IMR-90 (cell line): ENCODE measurements at regions not wholly inside any gene's neighbourhood (a gene's known extent, or its start where the extent isn't known, plus 50 kb on each side); places are given as distances from the start of the nearest gene placed in this dataset.

Experiments
- ATAC-seq: fragments of 200-7000 bp; cut with Tn5 transposase; 2 replicates; pipeline ENCODE4 v1.9.1; 2020; ENCODE audit warnings: low read depth, mild to moderate bottlenecking, moderate library complexity
- BruUV-seq: library from RNA; stranded (reverse); fragments of 400-500 nt; replicated peaks from 2 replicates; lab custom pipeline; 2021; lab: Mats Ljungman, UMichigan
- CTCF ChIA-PET: fragments of 300-600 bp; formaldehyde crosslinking; extraction: SDS; loops from one replicate; lab custom pipeline; 2021; ENCODE audit warnings: antibody characterized with exemption; lab: Yijun Ruan, JAX
- POLR2A ChIA-PET: fragments of 300-600 bp; sonication (Branson Sonifier 250); formaldehyde crosslinking; loops from one replicate; lab custom pipeline; 2022; ENCODE audit warnings: antibody characterized with exemption; ENCODE audit not compliant: unreplicated experiment; lab: Charles Lee
- DNase-seq: peaks from one replicate; pipeline ENCODE4 v3.0.0; 2013
- H2AFZ ChIP-seq: replicated peaks from 2 replicates; pipeline ENCODE3; 2013; ENCODE audit warnings: low read length, mild to moderate bottlenecking; ENCODE audit not compliant: poor library complexity
- H2AK5ac ChIP-seq: 2 replicates; pipeline ENCODE4 v1.6.1; 2013; ENCODE audit warnings: low read depth, low read length, inconsistent platforms
- H2AK9ac ChIP-seq: replicated peaks from 2 replicates; pipeline ENCODE3; 2013; ENCODE audit warnings: mild to moderate bottlenecking, low read depth, low read length, moderate library complexity; ENCODE audit not compliant: poor library complexity
- H2BK120ac ChIP-seq: 2 replicates; pipeline ENCODE4 v1.6.1; 2013; ENCODE audit warnings: low read depth, low read length, inconsistent platforms
- H2BK15ac ChIP-seq: 3 replicates; pipeline ENCODE4 v1.6.1; 2013; ENCODE audit warnings: low read depth, low read length, inconsistent platforms
- H2BK20ac ChIP-seq: 2 replicates; pipeline ENCODE4 v1.6.1; 2013; ENCODE audit warnings: low read depth, mild to moderate bottlenecking, inconsistent platforms, low read length, moderate library complexity
- H2BK5ac ChIP-seq: 2 replicates; pipeline ENCODE4 v1.6.1; 2013; ENCODE audit warnings: mild to moderate bottlenecking, low read depth, low read length, inconsistent platforms; ENCODE audit not compliant: poor library complexity, severe bottlenecking
- H3K14ac ChIP-seq: replicated peaks from 2 replicates; pipeline ENCODE4 v1.6.1; 2013; ENCODE audit warnings: low read depth, low read length, inconsistent platforms
- H3K18ac ChIP-seq: 2 replicates; pipeline ENCODE4 v1.6.1; 2013; ENCODE audit warnings: low read depth, low read length, control low read depth
- H3K23ac ChIP-seq: 2 replicates; pipeline ENCODE4 v1.6.1; 2013; ENCODE audit warnings: low read depth, low read length, inconsistent platforms
- H3K27ac ChIP-seq: 2 replicates; pipeline ENCODE4 v1.5.1; 2013; ENCODE audit warnings: mild to moderate bottlenecking, control low read depth, low read length; ENCODE audit not compliant: insufficient read depth
- H3K27me3 ChIP-seq: 2 replicates; pipeline ENCODE4 v1.6.1; 2013; ENCODE audit warnings: low read length; ENCODE audit not compliant: control insufficient read depth, insufficient read depth
- H3K36me3 ChIP-seq: 2 replicates; pipeline ENCODE4 v1.6.1; 2013; ENCODE audit warnings: low read length, mixed read lengths; ENCODE audit not compliant: control insufficient read depth, insufficient read depth
- H3K4ac ChIP-seq: 2 replicates; pipeline ENCODE4 v1.6.1; 2013; ENCODE audit warnings: low read depth, low read length, inconsistent platforms
- H3K4me1 ChIP-seq: 2 replicates; pipeline ENCODE4 v1.6.1; 2013; ENCODE audit warnings: low read length, mixed read lengths; ENCODE audit not compliant: control insufficient read depth, insufficient read depth
- H3K4me2 ChIP-seq: 2 replicates; pipeline ENCODE4 v1.6.1; 2013; ENCODE audit warnings: low read depth, mild to moderate bottlenecking, control low read depth, low read length, moderate library complexity
- H3K4me3 ChIP-seq: 2 replicates; pipeline ENCODE4 v1.5.1; 2013; ENCODE audit warnings: low read depth, mild to moderate bottlenecking, control low read depth, low read length, moderate library complexity; ENCODE audit not compliant: insufficient read depth
- H3K56ac ChIP-seq: 2 replicates; pipeline ENCODE4 v1.6.1; 2013; ENCODE audit warnings: low read length, inconsistent platforms; ENCODE audit not compliant: insufficient read depth; ENCODE audit errors: extremely low read depth
- H3K79me1 ChIP-seq, 2 experiments: 2 replicates each; pipeline ENCODE4 v1.6.1; 2013; ENCODE audit warnings: low read length in 2 of 2, inconsistent platforms in 1 of 2, low read depth in 1 of 2
- H3K9ac ChIP-seq: 2 replicates; pipeline ENCODE4 v1.6.1; 2013; ENCODE audit warnings: low read depth, low read length, control low read depth
- H3K9me1 ChIP-seq: 2 replicates; pipeline ENCODE4 v1.6.1; 2013; ENCODE audit warnings: low read length, inconsistent platforms; ENCODE audit not compliant: insufficient read depth
- H3K9me3 ChIP-seq: 2 replicates; pipeline ENCODE4 v1.6.1; 2013; ENCODE audit warnings: low read length; ENCODE audit not compliant: control insufficient read depth, insufficient read depth
- H4K20me1 ChIP-seq: 2 replicates; pipeline ENCODE4 v1.6.1; 2013; ENCODE audit warnings: low read length, inconsistent platforms; ENCODE audit not compliant: insufficient read depth
- H4K5ac ChIP-seq: 2 replicates; pipeline ENCODE4 v1.6.1; 2013; ENCODE audit warnings: mild to moderate bottlenecking, low read depth, low read length, control low read depth
- H4K8ac ChIP-seq, 2 experiments: 2 replicates each; pipeline ENCODE4 v1.6.1; 2013; ENCODE audit warnings: low read depth in 2 of 2, low read length in 2 of 2, control low read depth in 1 of 2, inconsistent platforms in 1 of 2
- H4K91ac ChIP-seq: 2 replicates; pipeline ENCODE4 v1.6.1; 2013; ENCODE audit warnings: low read depth, low read length, inconsistent platforms; ENCODE audit not compliant: insufficient read depth
- BHLHE40 ChIP-seq: fragments of 150-350 bp; IDR thresholded peaks from 2 replicates; pipeline ENCODE4 v1.6.1; 2016; ENCODE audit warnings: mild to moderate bottlenecking, low read depth, low read length
- CEBPB ChIP-seq: IDR thresholded peaks from 2 replicates; pipeline ENCODE4 v1.6.1; 2012; ENCODE audit warnings: low read depth, low read length, improper control_type of control experiment
- FOS ChIP-seq: fragments of 150-350 bp; IDR thresholded peaks from 2 replicates; pipeline ENCODE4 v1.6.1; 2016; ENCODE audit warnings: low read depth, low read length
- MAFK ChIP-seq: IDR thresholded peaks from 2 replicates; pipeline ENCODE4 v1.6.1; 2012; ENCODE audit warnings: low read depth, low read length, improper control_type of control experiment
- WGBS, 2 experiments: methylation state at CpG; one replicate each; pipeline versions ENCODE4 v1.1.5 to v1.1.7; 2013; ENCODE audit warnings: missing lambda C conversion rate in 2 of 2; ENCODE audit not compliant: insufficient read length in 1 of 2; ENCODE audit errors: extremely low coverage in 2 of 2; 5-methylcytosine and 5-hydroxymethylcytosine counted together
- dilution Hi-C: fragments of 300-500 bp; cut with HindIII; formaldehyde crosslinking; loops from one replicate; pipeline ENCODE4 v1.14.3; 2018; ENCODE audit warnings: low sequenced_read_pairs; ENCODE audit not compliant: unreplicated experiment
- in situ Hi-C: fragments of 300-500 bp; cut with MboI; formaldehyde crosslinking; loops from 3 replicates; pipeline ENCODE4 v1.14.3; 2019; ENCODE audit warnings: low sequenced_read_pairs, inconsistent platforms, mixed read lengths
- intact Hi-C: fragments of 100-400 bp; cut with micrococcal nuclease; formaldehyde crosslinking; loops from 2 replicates; pipeline ENCODE4 v1.10.0; 2022
- TF ChIP-seq, protein P1 (sequence below): fragments of 150-350 bp; IDR thresholded peaks from 2 replicates; pipeline ENCODE4 v1.6.1; 2017; ENCODE audit warnings: mild to moderate bottlenecking, antibody characterized with exemption, low read length, low read depth
- TF ChIP-seq, protein P2 (sequence below): fragments of 150-350 bp; IDR thresholded peaks from 2 replicates; pipeline ENCODE4 v1.6.1; 2016; ENCODE audit warnings: low read depth, mild to moderate bottlenecking, low read length, moderate library complexity, borderline replicate concordance

GRCh38 chr4:125891597-125892258 is 577.0 kb downstream of the FAT4 start:
- Histone ChIP-seq H4K5ac (peak overlapping the region; percentile 15; the same call in 1 of the 2 replicates), H3K4me2 (peak overlapping the region; percentile 68; the same call in 1 of the 2 replicates), H3K4me3 (no peak overlapping the region), H4K91ac (no peak overlapping the region), H3K14ac (no peak overlapping the region), H3K56ac (no peak overlapping the region; the same call in 1 of the 2 replicates), H3K9me3 (no peaks in the 10 kb centered on the region), H3K4ac (peak overlapping the region; percentile 50; the same call in 1 of the 2 replicates), H3K9me1 (0 out of 2 replicates have a peak, but pooled peaks cover 3% of the 10 kb centered on the region), H2AK9ac (no peak overlapping the region), H2BK5ac (peak overlapping the region; percentile 97), H3K79me1 (no peaks in the 10 kb centered on the region), H4K8ac (peak overlapping the region in 1 of 2 experiments; percentile 54; a peak in 2 of 4 replicates), H3K27ac (peak overlapping the region; percentile 37; the same call in 1 of the 2 replicates), H2AK5ac (no peak overlapping the region), H2BK20ac (peak overlapping the region; percentile 78), H2BK15ac (no peak overlapping the region; the same call in 2 of the 3 replicates), H2AFZ (no peak overlapping the region), H4K20me1 (no peaks in the 10 kb centered on the region), H2BK120ac (peak overlapping the region; percentile 94), H3K27me3 (no peaks in the 10 kb centered on the region), H3K36me3 (no peaks in the 10 kb centered on the region), H3K18ac (peak overlapping the region; percentile 76; the same call in 1 of the 2 replicates), H3K9ac (no peak overlapping the region), H3K4me1 (peaks cover 2% of the 10 kb centered on the region; the same call in 1 of the 2 replicates), H3K23ac (peak overlapping the region; percentile 26; the same call in 1 of the 2 replicates)
- POLR2A ChIA-PET = interaction anchor here (0.5 to 0.8 kb wide), 3 partner anchors 58 to 577 kb away, joined by 3 to 12 read pairs (median 4); partner anchors contain the start of gene FAT4
- DNase-seq (peak; percentile 98), ATAC-seq (peak; percentile 98)
- dilution Hi-C loops = no loop called here
- CTCF ChIA-PET = no interaction called here
- intact Hi-C loops = loop anchor here (5.0 kb wide), 1 partner anchor 579 kb away; the partner anchor contains the start of gene FAT4
- WGBS, 2 experiments = no CpG with 5 or more reads among the region's 4 CpGs
- BruUV-seq = no TSS peak
- TF ChIP-seq MAFK (peak; percentile 82), BHLHE40 (0 out of 2 replicates have a peak, but pooled peaks have one; percentile 21), FOS (peak; percentile 45; the same call in 1 of the 2 replicates), CEBPB (peak; percentile 47; the same call in 1 of the 2 replicates)
- TF ChIP-seq, protein P1, sequence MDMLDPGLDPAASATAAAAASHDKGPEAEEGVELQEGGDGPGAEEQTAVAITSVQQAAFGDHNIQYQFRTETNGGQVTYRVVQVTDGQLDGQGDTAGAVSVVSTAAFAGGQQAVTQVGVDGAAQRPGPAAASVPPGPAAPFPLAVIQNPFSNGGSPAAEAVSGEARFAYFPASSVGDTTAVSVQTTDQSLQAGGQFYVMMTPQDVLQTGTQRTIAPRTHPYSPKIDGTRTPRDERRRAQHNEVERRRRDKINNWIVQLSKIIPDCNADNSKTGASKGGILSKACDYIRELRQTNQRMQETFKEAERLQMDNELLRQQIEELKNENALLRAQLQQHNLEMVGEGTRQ = no peak
- TF ChIP-seq, protein P2, sequence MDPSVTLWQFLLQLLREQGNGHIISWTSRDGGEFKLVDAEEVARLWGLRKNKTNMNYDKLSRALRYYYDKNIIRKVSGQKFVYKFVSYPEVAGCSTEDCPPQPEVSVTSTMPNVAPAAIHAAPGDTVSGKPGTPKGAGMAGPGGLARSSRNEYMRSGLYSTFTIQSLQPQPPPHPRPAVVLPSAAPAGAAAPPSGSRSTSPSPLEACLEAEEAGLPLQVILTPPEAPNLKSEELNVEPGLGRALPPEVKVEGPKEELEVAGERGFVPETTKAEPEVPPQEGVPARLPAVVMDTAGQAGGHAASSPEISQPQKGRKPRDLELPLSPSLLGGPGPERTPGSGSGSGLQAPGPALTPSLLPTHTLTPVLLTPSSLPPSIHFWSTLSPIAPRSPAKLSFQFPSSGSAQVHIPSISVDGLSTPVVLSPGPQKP = no peak
- in situ Hi-C loops = no loop called here
